ENCODE measurements at regions not wholly inside any gene's neighbourhood (a gene's known extent, or its start where the extent isn't known, plus 50 kb on each side); places are given as distances from the start of the nearest gene placed in this dataset.
"Not testable (repeated sequence)": the region's sequence is repeated elsewhere in the genome, so short reads cannot be mapped to it uniquely, and the experiment has no call there.

- H3K27ac Mint-ChIP-seq = no peak overlapping the region
- no peaks in the 10 kb centered on the region for H3K4me1 Mint-ChIP-seq
- CTCF ChIA-PET = no interaction called here
- no peaks in the 10 kb centered on the region for H3K27me3 Mint-ChIP-seq
- H3K36me3 Mint-ChIP-seq = no peaks in the 10 kb centered on the region
- H3K4me3 Mint-ChIP-seq = no peak overlapping the region
- peaks cover 11% of the 10 kb centered on the region for H3K9me3 Mint-ChIP-seq
- no peak for DNase-seq
Observed at GRCh38 chr10:65360497-65360896, 1565.3 kb upstream of the LRRTM3 start.

GRCh38 chr10:65365878-65366277 lies 1560.0 kb upstream of the LRRTM3 start:
- H3K4me1 Mint-ChIP-seq = no peaks in the 10 kb centered on the region
- peaks cover 7% of the 10 kb centered on the region for H3K9me3 Mint-ChIP-seq
- CTCF ChIA-PET = no interaction called here
- no peak overlapping the region for H3K4me3 Mint-ChIP-seq
- DNase-seq = no peak
- no peak overlapping the region for H3K27ac Mint-ChIP-seq
- no peaks in the 10 kb centered on the region for H3K27me3 Mint-ChIP-seq
- H3K36me3 Mint-ChIP-seq = no peaks in the 10 kb centered on the region

GRCh38 chr10:65367706-65368105 lies 1558.1 kb upstream of the LRRTM3 start:
- no peak overlapping the region for H3K4me3 Mint-ChIP-seq
- CTCF ChIA-PET = no interaction called here
- H3K27ac Mint-ChIP-seq = no peak overlapping the region
- no peaks in the 10 kb centered on the region for H3K4me1 Mint-ChIP-seq
- DNase-seq = no peak
- H3K36me3 Mint-ChIP-seq = no peaks in the 10 kb centered on the region
- peaks cover 6% of the 10 kb centered on the region for H3K9me3 Mint-ChIP-seq
- H3K27me3 Mint-ChIP-seq = no peaks in the 10 kb centered on the region

- Mint-ChIP-seq H3K27me3 (no peaks in the 10 kb centered on the region), H3K36me3 (no peaks in the 10 kb centered on the region), H3K4me1 (no peaks in the 10 kb centered on the region), H3K9me3 (peaks cover 4% of the 10 kb centered on the region), H3K27ac (no peak overlapping the region), H3K4me3 (no peak overlapping the region)
- CTCF ChIA-PET = no interaction called here
- no peak for DNase-seq
Observed at GRCh38 chr10:65375528-65375927, 1550.3 kb upstream of the LRRTM3 start.

GRCh38 chr10:65377687-65378086 lies 1548.1 kb upstream of the LRRTM3 start:
- no peaks in the 10 kb centered on the region for H3K27me3 Mint-ChIP-seq
- no peaks in the 10 kb centered on the region for H3K36me3 Mint-ChIP-seq
- no peak overlapping the region for H3K27ac Mint-ChIP-seq
- no peak overlapping the region for H3K4me3 Mint-ChIP-seq
- H3K4me1 Mint-ChIP-seq = no peaks in the 10 kb centered on the region
- no peak for DNase-seq
- CTCF ChIA-PET = no interaction called here
- H3K9me3 Mint-ChIP-seq = peaks cover 4% of the 10 kb centered on the region

GRCh38 chr10:65394502-65395297 lies 1531.1 kb upstream of the LRRTM3 start:
- DNase-seq = no peak
- Mint-ChIP-seq H3K36me3 (no peaks in the 10 kb centered on the region), H3K9me3 (peaks cover 10% of the 10 kb centered on the region), H3K4me3 (no peak overlapping the region), H3K27me3 (no peaks in the 10 kb centered on the region), H3K4me1 (no peaks in the 10 kb centered on the region), H3K27ac (no peak overlapping the region)
- CTCF ChIA-PET = no interaction called here

GRCh38 chr10:65395631-65396030 lies 1530.2 kb upstream of the LRRTM3 start:
- no peaks in the 10 kb centered on the region for H3K36me3 Mint-ChIP-seq
- H3K4me3 Mint-ChIP-seq = no peak overlapping the region
- no peaks in the 10 kb centered on the region for H3K27me3 Mint-ChIP-seq
- DNase-seq = no peak
- no peak overlapping the region for H3K27ac Mint-ChIP-seq
- H3K4me1 Mint-ChIP-seq = no peaks in the 10 kb centered on the region
- H3K9me3 Mint-ChIP-seq = peaks cover 10% of the 10 kb centered on the region
- CTCF ChIA-PET = no interaction called here

- H3K27ac Mint-ChIP-seq = no peak overlapping the region
Observed at GRCh38 chr10:65396997-65397396, 1528.8 kb upstream of the LRRTM3 start.

GRCh38 chr10:65408401-65408800 lies 1517.4 kb upstream of the LRRTM3 start:
- no peak for DNase-seq
- peaks cover 3% of the 10 kb centered on the region for H3K9me3 Mint-ChIP-seq
- no peaks in the 10 kb centered on the region for H3K36me3 Mint-ChIP-seq
- no peaks in the 10 kb centered on the region for H3K4me1 Mint-ChIP-seq
- H3K27me3 Mint-ChIP-seq = no peaks in the 10 kb centered on the region
- CTCF ChIA-PET = no interaction called here
- no peak overlapping the region for H3K4me3 Mint-ChIP-seq
- H3K27ac Mint-ChIP-seq = no peak overlapping the region

More at GRCh38 chr10:65396997-65397396, 1528.8 kb upstream of the LRRTM3 start:
- DNase-seq = no peak
- Mint-ChIP-seq H3K4me1 (no peaks in the 10 kb centered on the region), H3K27me3 (no peaks in the 10 kb centered on the region), H3K36me3 (no peaks in the 10 kb centered on the region), H3K9me3 (peaks cover 10% of the 10 kb centered on the region), H3K4me3 (no peak overlapping the region)
- CTCF ChIA-PET = no interaction called here

GRCh38 chr10:65413001-65413400 lies 1512.8 kb upstream of the LRRTM3 start:
- Mint-ChIP-seq H3K9me3 (peaks cover 6% of the 10 kb centered on the region), H3K27me3 (no peaks in the 10 kb centered on the region), H3K4me1 (no peaks in the 10 kb centered on the region), H3K36me3 (no peaks in the 10 kb centered on the region), H3K27ac (no peak overlapping the region), H3K4me3 (no peak overlapping the region)
- DNase-seq = no peak
- CTCF ChIA-PET = no interaction called here

- Mint-ChIP-seq H3K27ac (no peak overlapping the region), H3K27me3 (no peaks in the 10 kb centered on the region), H3K4me1 (no peaks in the 10 kb centered on the region), H3K9me3 (peaks cover 4% of the 10 kb centered on the region), H3K4me3 (no peak overlapping the region), H3K36me3 (no peaks in the 10 kb centered on the region)
- DNase-seq = no peak
- CTCF ChIA-PET = no interaction called here
Observed at GRCh38 chr10:65415318-65415717, 1510.5 kb upstream of the LRRTM3 start.

- Mint-ChIP-seq H3K27me3 (no peaks in the 10 kb centered on the region), H3K4me3 (no peak overlapping the region), H3K4me1 (no peaks in the 10 kb centered on the region), H3K9me3 (peaks cover 4% of the 10 kb centered on the region), H3K36me3 (no peaks in the 10 kb centered on the region), H3K27ac (no peak overlapping the region)
- CTCF ChIA-PET = no interaction called here
- DNase-seq = no peak
Observed at GRCh38 chr10:65416094-65416493, 1509.7 kb upstream of the LRRTM3 start.

- DNase-seq = no peak
- Mint-ChIP-seq H3K36me3 (no peaks in the 10 kb centered on the region), H3K9me3 (peaks cover 6% of the 10 kb centered on the region), H3K4me3 (no peak overlapping the region), H3K27ac (no peak overlapping the region), H3K4me1 (no peaks in the 10 kb centered on the region), H3K27me3 (no peaks in the 10 kb centered on the region)
- CTCF ChIA-PET = no interaction called here
Observed at GRCh38 chr10:65419629-65420028, 1506.2 kb upstream of the LRRTM3 start.

GRCh38 chr10:65423043-65423442 lies 1502.8 kb upstream of the LRRTM3 start:
- no peak overlapping the region for H3K27ac Mint-ChIP-seq
- CTCF ChIA-PET = interaction anchor here (1.3 kb wide), 1 partner anchor 8 kb away, joined by 3 read pairs; no protein-coding TSS in a partner anchor
- no peaks in the 10 kb centered on the region for H3K36me3 Mint-ChIP-seq
- H3K27me3 Mint-ChIP-seq = no peaks in the 10 kb centered on the region
- no peak overlapping the region for H3K4me3 Mint-ChIP-seq
- no peaks in the 10 kb centered on the region for H3K4me1 Mint-ChIP-seq
- no peak for DNase-seq
- H3K9me3 Mint-ChIP-seq = peaks cover 7% of the 10 kb centered on the region

GRCh38 chr10:65429381-65429780 lies 1496.5 kb upstream of the LRRTM3 start:
- H3K4me3 Mint-ChIP-seq, H3K4me1 Mint-ChIP-seq, DNase-seq, H3K9me3 Mint-ChIP-seq, H3K36me3 Mint-ChIP-seq, H3K27ac Mint-ChIP-seq, CTCF ChIA-PET, H3K27me3 Mint-ChIP-seq: not testable (repeated sequence)

All from activated naive CD4-positive, alpha-beta T cell treated with anti-CD3 and anti-CD28 coated beads, Interleukin-2, amount 10 ng/mL, durations not matched to agents 7 days and 5 days (primary cell).